GM18507 (cell line): ENCODE measurements at regions not wholly inside any gene's neighbourhood (a gene's known extent, or its start where the extent isn't known, plus 50 kb on each side); places are given as distances from the start of the nearest gene placed in this dataset.

Source experiments
- DNase-seq: peaks from one replicate; pipeline ENCODE4 v3.0.0; 2011; ENCODE audit warnings: low read depth; ENCODE audit not compliant: insufficient read length; ENCODE audit errors: extremely low spot score
- FAIRE-seq: peaks from 2 replicates; lab custom pipeline; 2011; peaks lifted over from hg19 to GRCh38; lab: Jason Lieb, UNC

DNA sequence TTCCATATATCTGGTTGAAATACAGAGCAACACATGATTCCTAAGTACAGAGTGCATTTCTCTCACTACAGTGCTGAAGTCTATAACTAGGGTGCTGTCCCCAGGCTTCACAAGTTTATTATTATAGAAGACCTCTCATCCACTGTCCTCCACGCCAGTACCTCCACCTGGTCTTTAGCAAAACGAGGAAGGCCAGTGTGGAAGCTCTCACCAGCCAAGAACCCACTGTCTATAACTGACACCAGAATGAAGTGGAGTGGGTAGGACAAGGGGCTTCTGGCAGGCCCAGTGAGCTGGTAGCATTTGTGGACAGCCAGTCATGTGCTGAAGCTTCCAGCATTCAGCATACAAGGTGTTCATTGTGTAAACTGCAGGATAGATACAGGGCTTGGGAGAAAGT lies 430.7 kb downstream of the GADD45G start:
- FAIRE-seq (no peak), DNase-seq (no peak)

DNA sequence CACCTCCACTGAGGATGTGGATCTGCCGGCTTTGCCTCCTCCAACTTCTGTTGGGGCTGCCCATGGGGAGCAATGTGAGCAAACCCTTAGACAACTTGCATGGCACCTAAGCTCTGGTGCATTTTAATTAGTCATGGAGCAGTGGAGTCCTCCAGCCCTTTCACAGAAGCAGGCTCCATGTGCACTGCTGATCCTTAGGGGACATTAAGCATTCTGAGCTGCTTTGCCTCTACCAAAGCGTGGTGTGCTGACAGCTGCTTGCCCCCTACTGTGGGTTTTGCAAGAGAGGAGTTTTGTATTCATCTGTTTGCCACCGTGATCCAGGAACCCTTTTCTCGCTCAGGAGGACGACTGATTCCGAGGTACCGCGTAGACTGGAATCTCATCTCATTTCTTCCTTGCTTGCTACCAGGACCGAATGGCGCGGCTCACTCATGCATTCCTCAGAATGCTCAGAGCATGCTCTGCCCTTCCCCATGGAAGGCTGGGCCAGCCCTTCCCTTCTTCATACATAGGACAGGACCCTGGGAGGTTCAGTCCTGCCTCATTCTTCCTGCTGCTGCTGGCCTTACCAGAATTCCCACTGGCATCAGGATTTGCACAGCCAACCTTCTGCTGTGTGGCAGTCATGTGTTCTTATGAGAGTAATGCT lies 432.5 kb downstream of the GADD45G start:
- no peak for FAIRE-seq
- no peak for DNase-seq

DNA sequence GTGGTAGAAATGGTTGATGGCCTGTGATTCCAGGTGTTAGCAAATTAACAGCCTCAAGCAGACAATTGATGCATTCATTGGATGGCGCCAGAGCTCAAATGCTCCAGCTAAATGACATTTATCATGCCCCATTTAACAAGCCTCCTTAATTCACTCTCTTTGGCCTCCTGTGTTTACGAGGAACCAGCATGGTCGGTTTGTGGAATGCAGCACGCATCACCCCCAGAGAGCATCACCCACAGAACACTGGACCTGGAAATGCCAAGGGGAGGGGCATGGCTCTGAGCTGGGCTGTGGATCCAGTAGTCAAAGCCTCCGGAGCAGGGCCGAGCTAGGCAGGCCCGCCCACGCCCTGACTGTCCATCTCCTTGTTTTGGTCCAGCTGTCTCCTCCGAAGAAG lies 434.0 kb downstream of the GADD45G start:
- FAIRE-seq (no peak), DNase-seq (no peak)

GRCh38 chr9:90044263-90044662 lies 439.5 kb downstream of the GADD45G start:
- FAIRE-seq: no peak

GRCh38 chr9:90044710-90045151 lies 439.9 kb downstream of the GADD45G start:
- FAIRE-seq: no peak
- no peak for DNase-seq

More at GRCh38 chr9:90044263-90044662, 439.5 kb downstream of the GADD45G start:
- DNase-seq: no peak

DNA sequence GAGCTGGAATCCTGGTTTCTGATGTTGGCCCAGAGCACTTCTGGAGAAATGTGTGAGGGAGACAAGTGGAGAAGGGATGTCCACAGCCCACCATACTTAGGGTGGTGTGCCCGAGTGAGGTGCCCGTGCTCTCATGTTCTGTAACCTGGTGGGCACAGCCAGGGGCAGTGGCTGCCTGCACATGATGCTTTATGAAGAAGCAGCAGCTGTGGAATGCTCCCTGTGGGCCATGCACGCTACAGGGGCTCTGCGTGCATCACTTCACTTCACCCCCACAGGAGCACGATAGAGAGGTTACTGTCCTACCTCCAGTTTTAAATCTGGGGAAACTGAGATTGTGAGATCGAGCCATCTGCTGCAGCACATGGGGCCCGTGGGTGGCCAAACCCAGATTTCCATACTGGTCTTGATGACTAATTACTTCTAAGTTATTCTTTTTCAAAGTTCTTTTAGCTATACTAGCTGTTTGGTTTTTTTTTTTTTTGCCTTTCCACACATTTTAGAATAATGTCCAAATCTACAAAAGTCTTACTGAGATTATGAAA lies 441.6 kb downstream of the GADD45G start:
- DNase-seq: no peak
- FAIRE-seq: no peak

GRCh38 chr9:90047828-90048227 lies 443.0 kb downstream of the GADD45G start:
- FAIRE-seq (no peak), DNase-seq (no peak)

DNA sequence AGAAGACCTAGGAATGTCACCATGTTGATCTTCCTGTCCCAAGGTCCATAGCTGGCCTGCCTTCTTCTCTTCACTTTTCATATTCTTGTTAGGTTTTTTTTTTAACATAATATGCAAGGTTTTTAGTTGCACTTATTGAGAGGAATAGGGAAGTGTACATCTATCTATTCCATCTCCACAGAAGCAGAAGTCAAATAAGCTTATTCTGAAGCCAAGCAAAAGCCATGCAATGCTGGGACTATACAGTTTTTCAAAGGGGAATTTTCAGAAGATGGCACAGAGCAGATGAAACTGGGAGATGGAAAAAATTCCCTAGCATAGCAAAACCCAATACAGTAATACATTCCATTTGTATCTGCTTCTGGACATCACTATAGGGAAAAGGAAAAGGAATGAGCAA lies 447.6 kb downstream of the GADD45G start:
- no peak for DNase-seq
- no peak for FAIRE-seq

- no peak for FAIRE-seq
- DNase-seq: no peak
These were observed 448.2 kb downstream of the GADD45G start for GRCh38 chr9:90053027-90053426.

- DNase-seq: no peak
- no peak for FAIRE-seq
These were observed 450.0 kb downstream of the GADD45G start for GRCh38 chr9:90054810-90055209.

- DNase-seq (no peak), FAIRE-seq (no peak)
These were observed 450.4 kb downstream of the GADD45G start for GRCh38 chr9:90055226-90055625.

- DNase-seq (no peak), FAIRE-seq (no peak)
These were observed 452.5 kb downstream of the GADD45G start for GRCh38 chr9:90057361-90057760.

GRCh38 chr9:90058182-90058763 lies 453.5 kb downstream of the GADD45G start:
- FAIRE-seq (no peak), DNase-seq (no peak)

DNA sequence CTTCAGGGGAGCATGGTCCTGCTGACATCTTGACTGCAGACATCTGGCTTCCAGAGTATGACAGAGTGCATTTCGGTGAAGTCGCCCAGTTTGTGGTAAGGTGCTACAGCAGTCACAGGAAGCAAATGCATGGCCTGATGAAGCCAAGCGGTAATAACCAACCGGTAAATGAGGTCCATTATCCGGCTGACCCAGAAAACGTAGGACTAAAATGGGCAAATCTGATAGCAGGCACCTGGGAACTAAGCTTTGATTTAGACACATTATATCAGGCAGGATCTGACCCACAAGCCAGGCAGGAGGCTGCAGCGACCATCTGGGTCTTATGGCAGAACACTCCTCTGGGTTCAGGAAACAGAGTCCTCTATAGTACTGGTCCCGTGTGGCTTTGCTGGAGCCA lies 454.6 kb downstream of the GADD45G start:
- FAIRE-seq (no peak), DNase-seq (no peak)

- FAIRE-seq (no peak), DNase-seq (no peak)
These were observed 455.4 kb downstream of the GADD45G start for GRCh38 chr9:90060256-90060655.

DNA sequence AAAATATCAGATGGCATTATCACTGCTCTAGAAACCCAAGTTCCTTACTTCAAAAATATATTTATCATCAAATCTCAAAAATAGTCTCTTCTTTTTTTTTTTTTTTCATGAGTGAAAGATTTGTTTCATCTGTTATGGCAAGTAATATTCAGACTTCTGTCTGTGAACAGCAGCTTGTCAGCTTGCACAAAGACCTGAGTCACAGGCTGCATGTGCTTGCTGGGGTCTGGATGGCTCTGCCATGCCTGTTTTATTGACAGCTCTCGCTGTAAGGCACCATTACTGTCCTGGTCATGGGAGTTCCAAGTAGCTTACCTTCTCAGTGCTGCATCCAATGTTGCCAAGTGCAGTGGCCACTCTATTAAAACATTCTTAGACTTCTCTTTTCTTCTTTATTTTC lies 456.4 kb downstream of the GADD45G start:
- no peak for FAIRE-seq

GRCh38 chr9:90062982-90063381 lies 458.2 kb downstream of the GADD45G start:
- DNase-seq (no peak), FAIRE-seq (no peak)

More for the DNA sequence above, 456.4 kb downstream of the GADD45G start:
- DNase-seq: no peak

- FAIRE-seq (no peak), DNase-seq (no peak)
These were observed 459.4 kb downstream of the GADD45G start for GRCh38 chr9:90064248-90064647.

- DNase-seq: no peak
- no peak for FAIRE-seq
These were observed 460.2 kb downstream of the GADD45G start for GRCh38 chr9:90064971-90065370.

DNA sequence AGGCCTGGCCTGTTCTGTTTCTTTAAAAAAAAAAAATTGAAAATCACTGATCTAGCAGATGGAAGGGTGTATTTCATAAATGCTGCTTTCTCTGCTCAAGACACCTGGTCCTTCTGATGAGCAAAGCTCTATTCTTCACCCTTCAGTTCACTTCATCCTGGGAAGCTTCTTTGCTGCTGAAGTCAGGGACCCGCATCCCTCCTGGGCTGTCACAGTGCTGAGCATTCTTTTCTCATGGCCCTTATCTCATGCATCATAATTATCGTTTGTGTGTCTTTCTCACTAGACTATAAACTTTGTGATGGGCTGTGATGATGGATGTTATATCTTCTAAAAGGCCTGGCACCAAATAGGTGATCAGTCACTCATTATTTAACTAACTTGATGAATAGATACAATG lies 461.0 kb downstream of the GADD45G start:
- DNase-seq (no peak), FAIRE-seq (no peak)

DNA sequence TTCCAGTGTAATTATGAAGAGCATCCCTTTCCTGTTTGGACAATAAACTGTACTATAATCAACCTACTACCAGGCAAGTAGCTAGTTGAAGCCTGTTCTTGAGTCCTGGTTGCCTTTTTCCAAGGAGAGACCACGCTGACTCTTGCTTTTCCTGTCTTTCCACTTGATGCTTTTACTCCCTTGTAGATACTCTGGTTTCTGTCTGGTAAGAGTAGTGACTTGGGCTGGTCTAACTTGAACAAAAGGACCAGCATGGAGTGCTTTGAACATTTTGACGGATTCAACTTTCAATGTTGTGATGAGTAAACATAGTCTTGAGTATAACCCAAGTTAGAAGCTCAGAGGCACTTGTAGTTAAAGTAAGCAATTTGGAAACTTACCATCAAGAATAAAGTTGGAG lies 464.3 kb downstream of the GADD45G start:
- no peak for DNase-seq
- FAIRE-seq: no peak
